Stimulated activated CD4-positive, alpha-beta T cell treated with anti-CD3 and anti-CD28 coated beads, Interleukin-1b, Interleukin-23, amount 100 ng/mL, for 24 hours (primary cell): ENCODE measurements at regions not wholly inside any gene's neighbourhood (a gene's known extent, or its start where the extent isn't known, plus 50 kb on each side); places are given as distances from the start of the nearest gene placed in this dataset.

ENCODE experiments used
- DNase-seq, 4 experiments: peaks; one replicate each; pipeline ENCODE4 v3.0.0-alpha.2; 2020; ENCODE audit warnings: low read depth in 4 of 4, low spot score in 1 of 4

DNA sequence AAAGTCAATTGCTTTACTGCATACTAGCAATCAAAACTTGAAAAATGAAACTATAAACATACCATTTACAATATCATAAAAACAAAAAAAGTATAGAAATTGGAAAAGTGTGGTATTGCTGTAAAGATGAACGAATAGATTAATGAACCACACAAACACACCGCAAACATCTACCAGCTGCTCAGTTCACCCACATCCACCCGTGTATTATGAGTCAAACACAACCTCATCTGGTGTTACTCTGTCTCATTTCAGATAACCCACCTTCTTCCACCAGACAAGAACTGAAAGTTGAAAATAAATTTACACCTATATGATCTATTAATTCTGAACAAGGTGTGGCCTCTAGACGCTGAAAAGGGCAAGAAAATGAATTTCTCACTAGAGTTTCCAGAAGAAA is 53.3 kb downstream of the BLID start:
- DNase-seq, result no peak

DNA sequence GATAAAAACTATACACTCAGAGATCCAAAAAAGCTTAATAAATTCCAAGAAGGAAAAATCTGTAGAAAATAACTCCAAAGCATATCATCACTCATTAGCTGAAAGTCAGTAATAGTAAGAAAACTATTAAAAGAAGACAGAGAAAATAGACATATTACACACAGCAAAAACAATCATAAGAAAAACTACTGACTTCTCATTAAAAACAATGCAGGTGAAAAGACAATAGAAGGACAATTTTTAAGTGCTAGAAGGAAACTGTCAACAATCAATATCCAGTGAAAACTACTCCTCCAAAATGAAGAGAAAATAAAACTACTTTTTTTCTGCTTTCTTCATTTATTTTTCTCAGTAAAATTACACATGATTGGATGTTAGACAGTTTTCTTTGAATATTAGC is 56.5 kb downstream of the BLID start:
- DNase-seq, result no peak

DNA sequence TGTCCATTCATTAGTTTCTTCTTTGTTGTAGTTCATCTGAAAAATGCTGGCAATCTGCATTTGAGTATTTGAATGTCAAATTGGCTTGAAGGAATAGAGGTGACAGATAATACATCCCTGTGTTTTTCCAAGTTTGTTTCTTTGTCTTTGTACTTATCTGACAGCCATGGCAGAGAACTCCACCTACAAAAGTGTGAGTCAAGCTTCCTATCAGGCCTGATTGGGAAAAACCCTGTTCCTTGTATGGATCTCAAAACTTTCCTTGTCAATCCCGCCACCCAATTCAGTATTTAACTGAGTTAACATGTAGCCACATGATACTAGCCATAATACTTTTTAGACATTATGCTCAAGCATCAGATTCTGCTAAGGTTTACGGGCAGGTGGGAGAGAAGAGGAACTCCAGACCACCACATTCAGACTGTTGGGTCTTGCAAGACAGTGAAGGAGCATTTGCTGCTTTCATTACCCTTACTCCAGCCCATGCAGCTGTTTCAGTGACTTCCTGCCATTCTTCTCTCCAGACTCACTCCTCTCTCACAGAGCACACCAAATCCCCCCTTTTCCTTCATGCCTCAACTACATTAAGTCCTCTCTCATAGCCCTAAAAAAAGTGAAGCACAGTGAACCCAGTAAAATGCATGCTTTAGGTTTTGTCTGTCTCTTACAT is 65.9 kb downstream of the BLID start:
- DNase-seq, result no peak

DNA sequence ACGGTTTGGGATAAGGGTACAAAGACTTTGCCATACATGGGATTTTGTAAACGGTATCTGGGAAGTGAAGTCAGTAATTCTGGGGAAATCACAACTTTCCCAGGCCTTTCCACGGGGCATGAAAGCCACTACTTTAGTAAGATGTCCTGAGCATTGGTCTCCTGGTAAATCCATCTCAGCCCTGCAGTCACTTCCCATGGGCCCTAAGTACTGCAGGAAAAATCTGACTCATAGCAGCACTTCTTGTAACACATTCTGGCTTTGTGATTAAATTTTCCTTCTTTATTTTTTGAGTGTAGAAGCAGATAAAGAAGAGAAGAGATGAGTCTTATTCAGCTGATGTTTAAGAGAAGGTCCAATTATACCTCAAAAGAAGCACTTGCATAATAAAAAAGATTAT is 67.6 kb downstream of the BLID start:
- DNase-seq, result no peak

DNA sequence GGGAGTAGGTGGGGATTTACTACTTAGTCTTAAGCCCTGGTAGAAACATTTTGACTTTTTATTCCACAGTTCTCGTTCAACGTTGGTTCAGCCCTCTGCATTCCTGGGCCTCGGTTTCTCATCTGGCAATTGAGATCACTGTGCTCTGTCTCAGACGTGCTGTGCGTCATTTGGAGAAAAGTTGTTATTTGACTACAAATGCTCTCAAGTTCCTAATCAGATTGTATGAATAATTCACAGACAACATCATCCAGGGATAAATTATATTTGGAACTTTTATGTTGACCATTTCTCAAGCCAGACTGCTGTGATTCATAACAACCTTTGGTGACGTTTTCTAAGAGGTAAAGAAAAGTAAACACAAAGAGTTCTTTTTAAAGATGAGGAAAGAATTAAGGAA is 69.2 kb downstream of the BLID start:
- DNase-seq, result no peak

DNA sequence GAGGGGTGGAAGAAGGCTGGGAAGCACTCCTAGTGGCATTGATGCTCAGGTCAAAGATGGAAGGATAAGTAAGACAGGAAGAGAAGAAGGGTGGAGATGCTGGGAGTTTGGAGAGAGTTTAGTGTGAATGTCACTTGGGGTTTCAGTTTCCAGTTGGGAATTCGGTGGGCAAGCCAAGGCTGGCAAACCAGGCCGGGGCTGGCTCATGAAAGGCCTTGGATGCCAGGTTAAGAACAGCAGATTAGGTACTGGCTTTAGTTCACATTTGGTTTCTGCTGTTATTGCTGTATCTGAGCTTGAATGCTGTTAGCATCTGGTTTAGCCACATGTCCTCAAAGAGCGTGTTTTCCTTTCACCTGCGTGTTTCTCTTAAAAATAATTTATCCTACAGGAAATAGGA is 69.6 kb downstream of the BLID start:
- no peak for DNase-seq

DNA sequence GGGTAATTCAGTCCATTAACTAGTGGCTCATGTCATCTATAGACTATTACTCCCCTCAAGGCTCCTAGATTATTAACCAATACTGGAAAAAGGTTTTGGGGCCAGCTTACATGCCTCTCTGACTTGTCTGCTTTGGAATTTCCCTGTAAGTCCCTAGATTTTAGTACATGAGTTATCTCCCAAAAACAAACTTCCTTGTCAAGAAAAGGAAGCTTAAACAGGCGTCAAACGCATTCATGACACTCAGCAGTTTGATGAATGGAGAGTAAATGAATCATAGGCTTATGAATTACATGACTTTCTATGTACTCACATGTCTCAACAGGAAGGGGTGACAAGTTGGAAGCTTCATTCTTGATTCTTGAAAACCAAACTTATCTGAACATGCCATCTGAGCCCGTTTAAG is 70.8 kb downstream of the BLID start:
- no peak for DNase-seq

DNA sequence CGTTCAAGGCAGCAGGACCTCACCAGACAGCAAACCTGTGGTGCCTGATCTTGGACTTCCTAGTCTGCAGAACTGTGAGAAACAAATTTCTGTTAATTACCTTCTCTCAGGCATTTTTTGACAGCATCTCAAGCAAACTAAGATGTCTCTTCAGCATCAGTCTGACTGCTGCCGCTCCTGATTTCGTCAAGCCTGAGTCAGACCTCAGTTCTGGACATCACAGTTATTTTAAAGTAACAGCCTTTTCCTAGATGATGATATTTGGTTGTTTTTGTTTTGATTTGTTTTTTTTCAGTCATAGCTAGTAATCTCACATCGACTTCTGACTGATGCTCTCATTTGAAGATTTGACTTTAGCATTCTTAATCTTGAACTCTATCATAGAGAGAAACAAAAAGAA is 71.9 kb downstream of the BLID start:
- no peak for DNase-seq

DNA sequence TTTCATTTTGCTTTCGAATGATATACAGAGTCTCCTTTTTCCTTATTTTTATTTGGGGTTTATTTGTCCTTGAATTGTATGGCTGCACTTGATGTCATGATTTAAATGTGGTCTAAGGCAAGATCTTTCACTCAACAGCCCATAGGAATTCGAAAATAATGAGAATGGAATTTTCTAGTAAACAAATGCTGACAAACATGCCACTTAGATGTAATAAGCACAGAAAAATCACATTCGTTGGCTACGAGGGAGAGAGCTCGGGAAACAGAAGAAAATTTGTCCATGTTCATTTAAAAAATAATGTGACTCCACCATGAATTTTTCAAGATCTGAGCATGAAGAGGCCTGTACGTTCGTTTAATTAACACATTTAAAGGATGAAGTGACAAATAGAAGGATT is 73.0 kb downstream of the BLID start:
- no peak for DNase-seq

DNA sequence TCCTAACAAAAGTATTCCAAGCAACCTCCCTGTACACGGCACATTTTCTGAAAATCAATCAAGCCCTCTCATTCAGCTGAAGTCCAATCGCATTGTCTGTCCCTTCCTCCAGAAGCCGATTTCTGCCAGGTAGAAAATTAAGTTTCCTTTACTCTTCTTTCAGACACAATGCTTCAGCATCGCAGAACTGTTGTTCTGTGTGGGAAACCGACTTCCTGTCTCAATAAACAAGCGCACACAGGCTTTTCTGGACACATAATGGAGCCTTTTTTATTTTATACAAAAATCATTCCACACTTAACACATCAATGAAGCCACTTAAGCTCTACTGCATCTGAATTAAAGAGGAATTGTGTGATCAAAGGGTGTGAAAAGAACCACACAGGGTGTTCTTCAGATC is 75.6 kb downstream of the BLID start:
- DNase-seq, result no peak

DNA sequence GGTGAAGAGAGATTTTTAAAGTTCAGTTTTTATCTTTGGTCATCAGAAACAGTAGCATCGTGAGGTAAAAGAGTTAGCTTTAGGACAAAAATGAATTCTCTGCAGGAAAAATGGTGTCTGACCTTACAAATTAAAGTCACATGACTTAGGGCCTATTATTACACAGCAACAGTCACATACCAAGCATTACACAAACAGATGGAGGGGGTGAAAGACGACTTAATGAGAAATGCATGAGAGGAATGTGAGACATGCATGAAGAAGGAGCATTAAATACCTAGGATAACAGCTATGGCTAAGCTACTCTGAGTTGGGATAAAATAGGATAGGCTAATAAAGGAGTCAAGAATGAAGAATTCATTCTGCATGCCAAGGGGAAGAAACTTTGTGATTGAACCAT is 77.5 kb downstream of the BLID start:
- no peak for DNase-seq

DNA sequence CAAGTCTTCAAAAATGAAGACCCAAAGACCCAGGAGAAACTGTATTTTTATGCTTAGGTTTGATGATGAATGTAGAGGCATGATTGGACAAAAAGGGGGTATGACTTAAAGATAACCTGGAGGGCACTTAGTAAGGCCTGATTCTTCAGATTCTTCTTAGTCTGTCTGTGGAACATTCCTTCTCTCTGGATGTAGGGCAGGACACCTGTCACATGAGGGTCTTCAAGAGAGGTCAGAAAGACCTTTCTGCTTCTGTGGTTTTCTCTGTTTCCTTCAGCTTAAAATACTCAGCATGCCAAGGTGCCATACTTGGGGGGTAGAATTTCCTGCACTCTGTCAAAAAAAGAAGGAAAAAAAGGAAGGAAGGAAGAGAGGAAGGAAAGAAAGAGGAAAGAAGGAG is 78.1 kb downstream of the BLID start:
- DNase-seq, result no peak

DNA sequence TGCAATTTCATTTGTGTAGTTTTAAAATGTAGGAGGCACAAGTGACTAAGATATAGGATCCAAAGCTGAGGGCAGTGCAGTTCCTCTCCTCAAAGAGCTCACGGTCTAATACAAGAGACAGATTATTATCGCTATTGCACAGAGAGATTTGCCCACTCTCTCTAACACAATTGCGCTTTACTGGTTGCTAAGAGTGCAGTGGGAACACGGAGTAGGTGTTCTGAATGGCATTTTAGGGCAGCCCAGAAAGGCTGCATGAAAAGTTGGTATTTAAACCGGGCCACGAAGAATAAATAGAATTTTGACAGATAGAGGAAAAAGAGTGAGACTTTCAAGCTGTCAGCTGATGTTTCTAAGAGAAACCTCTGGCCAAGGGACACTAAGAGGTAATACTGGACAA is 79.5 kb downstream of the BLID start:
- DNase-seq, result no peak

DNA sequence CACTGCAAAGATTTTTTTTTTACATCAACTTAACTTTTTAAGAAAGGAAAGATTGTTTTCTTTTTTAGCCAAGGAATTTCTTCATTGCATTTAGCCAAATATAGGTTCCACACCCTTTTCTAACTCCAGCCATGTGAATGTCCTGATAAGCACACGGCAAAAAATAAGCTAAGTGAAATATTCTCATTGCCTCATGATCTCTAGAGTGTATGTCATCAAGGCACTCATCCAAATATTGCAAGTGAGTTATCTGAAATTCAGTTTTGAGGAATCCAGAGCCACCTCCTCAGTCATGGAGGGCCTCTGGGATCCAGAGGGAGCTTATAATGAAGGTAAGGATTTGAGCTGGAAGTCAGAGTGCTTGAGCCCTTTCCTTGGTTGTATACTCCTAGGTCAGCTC is 80.0 kb downstream of the BLID start:
- DNase-seq, result no peak

DNA sequence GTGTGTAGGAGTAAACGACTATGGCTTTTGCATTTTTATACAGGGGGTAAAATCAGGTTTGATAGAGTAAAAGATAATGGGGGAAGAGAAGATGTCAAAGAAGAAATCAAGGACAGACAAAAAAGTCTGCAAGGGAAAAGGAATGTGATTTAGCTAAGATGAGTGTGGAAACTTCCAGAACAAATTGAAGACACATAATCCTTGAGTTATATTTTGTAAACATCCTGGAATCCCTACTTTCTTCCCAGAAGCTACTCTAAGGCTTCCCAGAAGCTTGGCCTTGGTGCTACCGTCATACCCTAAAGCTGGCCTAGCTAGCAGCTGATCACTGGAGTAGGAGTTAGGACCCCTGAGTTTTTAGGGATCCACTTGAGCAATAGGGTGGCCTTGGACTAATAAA is 82.4 kb downstream of the BLID start:
- DNase-seq, result no peak

DNA sequence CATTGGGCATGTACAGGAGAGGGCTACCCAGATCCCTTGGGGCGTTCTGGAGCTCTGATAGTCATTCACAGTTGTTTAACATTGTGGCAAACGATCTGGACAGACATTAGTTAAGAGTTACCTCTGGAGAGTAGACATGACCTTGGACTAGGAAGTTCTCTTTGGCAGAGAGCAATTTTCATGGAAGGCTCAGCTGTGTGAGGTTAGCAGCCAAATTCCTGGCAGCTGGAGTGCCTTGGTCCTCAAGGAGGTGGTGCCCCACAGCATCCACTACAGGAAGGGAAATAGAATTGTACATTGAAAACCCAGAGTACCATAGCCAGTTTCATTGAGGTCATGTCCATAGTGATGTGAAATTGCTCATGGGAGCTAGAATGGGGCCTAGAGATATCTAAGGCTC is 82.8 kb downstream of the BLID start:
- no peak for DNase-seq

DNA sequence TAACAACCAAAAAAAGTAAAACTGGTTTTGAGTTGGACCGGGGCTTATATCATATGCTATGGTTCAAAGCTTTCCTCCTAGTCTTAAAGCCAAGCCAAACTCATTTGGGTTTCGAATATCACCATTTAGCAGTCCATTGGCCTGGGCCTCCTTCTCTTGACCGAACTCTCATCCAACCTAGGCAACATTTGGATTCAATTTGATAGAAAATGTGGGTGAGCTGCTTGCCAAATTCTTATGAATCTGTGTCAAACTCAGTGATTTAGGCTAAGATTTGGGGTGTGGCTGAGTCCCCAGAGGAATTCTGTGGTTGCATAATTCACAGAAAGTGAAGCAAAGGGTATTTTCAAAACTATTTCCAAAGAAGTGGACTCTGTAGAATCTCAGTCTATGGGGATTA is 83.7 kb downstream of the BLID start:
- no peak for DNase-seq

DNA sequence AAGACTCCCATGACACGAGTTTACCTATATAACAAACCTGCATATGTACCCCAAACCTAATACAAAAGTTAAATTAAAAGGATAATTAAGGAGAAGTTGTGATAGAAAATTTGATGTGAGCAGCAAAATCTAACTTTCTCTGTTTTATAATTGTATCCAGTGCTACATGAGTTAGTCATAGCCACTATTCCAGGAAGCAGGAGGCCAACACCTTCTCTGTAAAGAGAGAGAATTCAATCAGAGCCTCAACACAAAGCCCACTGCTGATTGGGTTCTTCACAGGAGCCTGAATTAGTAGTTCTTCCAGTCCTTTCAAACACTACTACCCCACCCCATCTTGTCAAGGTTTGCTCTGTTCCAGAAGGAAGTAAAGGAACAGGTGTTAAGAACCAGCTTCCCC is 84.2 kb downstream of the BLID start:
- no peak for DNase-seq

DNA sequence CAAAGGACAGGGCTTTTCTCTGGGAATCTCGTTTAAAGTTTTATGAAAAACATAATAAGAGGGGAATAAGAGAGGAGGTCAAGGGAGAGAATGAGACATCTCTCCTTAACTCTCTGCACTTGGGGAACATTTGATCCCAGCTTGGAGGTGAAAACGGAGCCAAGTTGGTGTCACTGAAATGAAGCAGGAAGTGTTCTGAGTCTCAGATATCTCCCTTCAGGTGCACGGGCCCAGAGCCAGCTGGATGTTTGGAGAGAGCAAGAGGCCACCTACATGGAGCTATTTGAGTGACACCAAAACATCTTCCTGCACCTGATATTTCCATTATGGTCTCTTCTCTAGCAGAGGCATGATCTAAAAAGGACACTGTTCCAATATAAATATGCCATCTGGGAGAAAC is 85.7 kb downstream of the BLID start:
- DNase-seq, result no peak

DNA sequence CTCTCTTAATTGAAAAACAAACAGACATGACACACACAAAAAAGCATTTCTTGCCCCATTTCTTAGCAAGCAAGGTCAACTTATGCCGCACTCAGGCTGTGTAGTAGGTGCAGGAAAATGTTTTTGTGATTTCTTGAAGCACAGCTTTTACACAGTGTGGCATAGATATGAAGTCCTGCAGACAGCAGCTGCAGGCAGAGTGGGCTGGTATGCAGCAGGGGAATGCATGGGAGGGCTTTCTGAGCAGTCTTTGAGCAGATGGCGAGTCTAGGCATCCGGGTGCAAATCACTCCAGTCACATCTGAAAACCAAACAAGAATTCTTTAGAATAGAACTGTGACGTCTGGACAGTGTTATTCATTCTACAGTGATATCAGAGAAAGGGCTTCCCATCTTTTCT is 87.5 kb downstream of the BLID start:
- no peak for DNase-seq

DNA sequence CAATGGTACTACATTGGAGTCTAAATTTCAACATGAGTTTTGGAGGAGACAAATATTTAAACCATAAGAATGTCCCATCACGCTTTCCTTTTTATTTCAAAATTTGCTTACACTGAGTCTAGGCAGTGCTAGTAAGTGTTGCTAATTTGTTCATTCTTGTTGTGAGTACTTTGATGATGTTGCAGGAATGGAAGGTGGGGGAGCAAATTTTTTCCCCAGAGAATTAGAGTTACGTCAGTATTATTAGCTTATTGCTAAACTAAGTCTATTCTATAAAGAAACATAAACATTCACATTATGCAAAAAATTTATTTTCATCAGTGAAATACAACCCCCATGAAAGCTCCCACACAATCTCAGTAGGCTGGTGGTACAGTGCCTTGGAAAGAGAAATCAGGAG is 88.0 kb downstream of the BLID start:
- DNase-seq, result no peak

DNA sequence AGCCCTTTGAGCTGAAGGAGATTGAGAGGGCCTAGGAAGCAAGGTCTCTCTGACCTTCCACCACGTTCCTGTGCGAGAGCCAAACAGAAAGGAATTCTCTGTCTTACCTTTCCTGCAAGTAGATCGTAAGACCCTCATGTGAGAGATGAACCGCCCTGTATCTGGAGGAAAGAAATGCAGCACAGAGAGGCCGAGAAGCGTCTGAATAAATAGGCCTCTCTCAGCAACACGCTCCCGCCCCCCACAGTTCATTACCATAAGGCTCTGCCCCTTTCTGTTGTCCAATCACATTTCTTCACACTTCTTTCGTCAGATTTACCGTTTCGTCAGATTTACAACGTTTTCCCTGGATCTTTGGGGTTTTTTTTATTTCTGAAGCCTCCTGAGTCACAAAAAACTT is 90.3 kb downstream of the BLID start:
- no peak for DNase-seq

DNA sequence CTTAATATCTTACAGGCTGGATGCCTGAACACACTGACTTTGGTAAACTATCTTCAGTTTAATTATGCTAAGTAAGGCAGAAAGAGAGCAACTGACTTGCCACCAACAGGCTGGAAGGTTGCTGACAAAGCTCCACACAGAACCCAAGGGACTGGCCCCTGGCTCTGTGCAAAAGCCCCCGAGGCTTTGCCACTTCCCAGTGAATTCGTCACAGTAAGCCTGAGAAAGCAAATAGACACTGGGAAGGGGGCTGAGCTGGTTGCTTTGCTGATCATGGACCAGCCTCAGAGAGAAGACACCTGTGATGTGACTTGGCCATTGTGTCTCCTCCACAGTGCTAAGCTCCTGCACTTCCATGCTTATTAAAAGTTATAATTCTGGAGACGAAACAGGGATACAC is 91.7 kb downstream of the BLID start:
- no peak for DNase-seq
